WI38 (cell line): ENCODE measurements at regions not wholly inside any gene's neighbourhood (a gene's known extent, or its start where the extent isn't known, plus 50 kb on each side); places are given as distances from the start of the nearest gene placed in this dataset.

Experiments used
- H3K4me3 ChIP-seq: 2 replicates; pipeline ENCODE4 v1.5.1; 2011; ENCODE audit warnings: low read depth, mild to moderate bottlenecking, control low read depth, low read length
- CTCF ChIP-seq: IDR thresholded peaks from 2 replicates; pipeline ENCODE4 v1.5.1; 2012; ENCODE audit warnings: low read depth, mild to moderate bottlenecking, control low read depth, low read length

- H3K4me3 ChIP-seq = no peak overlapping the region
- no peak for TF ChIP-seq CTCF
These were observed 50.1 kb upstream of the KCNA1 start for GRCh38 chr12:4859478-4860210.
